ENCODE measurements at regions not wholly inside any gene's neighbourhood (a gene's known extent, or its start where the extent isn't known, plus 50 kb on each side); places are given as distances from the start of the nearest gene placed in this dataset.

GRCh38 chr11:91880660-91881059 is 344.0 kb upstream of the FAT3 start:
- no peak for ATAC-seq (ENCODE audit: low read depth)
- TF ChIP-seq CTCF (IDR thresholded peaks at IDR 0.05; ENCODE audit: poor library complexity, severe bottlenecking) = no peak
- Histone ChIP-seq H3K4me1 (ENCODE audit: insufficient read depth, poor library complexity, severe bottlenecking) (no peaks in the 10 kb centered on the region), H3K9me3 (ENCODE audit: severe bottlenecking) (no peaks in the 10 kb centered on the region), H3K36me3 (ENCODE audit: low read depth) (no peaks in the 10 kb centered on the region), H3K27ac (ENCODE audit: poor library complexity, severe bottlenecking) (no peak overlapping the region), H3K27me3 (ENCODE audit: insufficient read depth, poor library complexity, severe bottlenecking) (no peaks in the 10 kb centered on the region), H3K4me3 (ENCODE audit: severe bottlenecking) (no peak overlapping the region)
- DNase-seq (ENCODE audit: low spot score) = no peak

- ATAC-seq (ENCODE audit: low read depth) (no peak), DNase-seq (ENCODE audit: low spot score) (no peak)
- H3K36me3 ChIP-seq (ENCODE audit: low read depth) = no peaks in the 10 kb centered on the region
- no peak overlapping the region for H3K27ac ChIP-seq (ENCODE audit: poor library complexity, severe bottlenecking)
- no peak overlapping the region for H3K4me3 ChIP-seq (ENCODE audit: severe bottlenecking)
- peaks cover under 1% of the 10 kb centered on the region for H3K4me1 ChIP-seq (ENCODE audit: insufficient read depth, poor library complexity, severe bottlenecking)
- no peaks in the 10 kb centered on the region for H3K9me3 ChIP-seq (ENCODE audit: severe bottlenecking)
- no peak for TF ChIP-seq CTCF (IDR thresholded peaks at IDR 0.05; ENCODE audit: poor library complexity, severe bottlenecking)
- no peaks in the 10 kb centered on the region for H3K27me3 ChIP-seq (ENCODE audit: insufficient read depth, poor library complexity, severe bottlenecking)
Observed at GRCh38 chr11:91876746-91877145, 347.9 kb upstream of the FAT3 start.

GRCh38 chr11:91872243-91872642 is 352.4 kb upstream of the FAT3 start:
- H3K36me3 ChIP-seq (ENCODE audit: low read depth) = no peaks in the 10 kb centered on the region
- ATAC-seq (ENCODE audit: low read depth) (no peak), DNase-seq (ENCODE audit: low spot score) (no peak)
- H3K4me3 ChIP-seq (ENCODE audit: severe bottlenecking) = no peak overlapping the region
- TF ChIP-seq CTCF (IDR thresholded peaks at IDR 0.05; ENCODE audit: poor library complexity, severe bottlenecking) = no peak
- no peaks in the 10 kb centered on the region for H3K27me3 ChIP-seq (ENCODE audit: insufficient read depth, poor library complexity, severe bottlenecking)
- H3K27ac ChIP-seq (ENCODE audit: poor library complexity, severe bottlenecking) = no peak overlapping the region
- H3K9me3 ChIP-seq (ENCODE audit: severe bottlenecking) = no peaks in the 10 kb centered on the region
- peaks cover 4% of the 10 kb centered on the region for H3K4me1 ChIP-seq (ENCODE audit: insufficient read depth, poor library complexity, severe bottlenecking)

GRCh38 chr11:91871791-91872190 is 352.8 kb upstream of the FAT3 start:
- Histone ChIP-seq H3K36me3 (ENCODE audit: low read depth) (no peaks in the 10 kb centered on the region), H3K27me3 (ENCODE audit: insufficient read depth, poor library complexity, severe bottlenecking) (no peaks in the 10 kb centered on the region), H3K4me3 (ENCODE audit: severe bottlenecking) (no peak overlapping the region), H3K4me1 (ENCODE audit: insufficient read depth, poor library complexity, severe bottlenecking) (peaks cover 4% of the 10 kb centered on the region), H3K27ac (ENCODE audit: poor library complexity, severe bottlenecking) (no peak overlapping the region), H3K9me3 (ENCODE audit: severe bottlenecking) (no peaks in the 10 kb centered on the region)
- ATAC-seq (ENCODE audit: low read depth) (no peak), DNase-seq (ENCODE audit: low spot score) (no peak)
- TF ChIP-seq CTCF (IDR thresholded peaks at IDR 0.05; ENCODE audit: poor library complexity, severe bottlenecking) = no peak

GRCh38 chr11:91871048-91871447 is 353.6 kb upstream of the FAT3 start:
- Histone ChIP-seq H3K36me3 (ENCODE audit: low read depth) (no peaks in the 10 kb centered on the region), H3K27me3 (ENCODE audit: insufficient read depth, poor library complexity, severe bottlenecking) (no peaks in the 10 kb centered on the region), H3K27ac (ENCODE audit: poor library complexity, severe bottlenecking) (no peak overlapping the region), H3K4me3 (ENCODE audit: severe bottlenecking) (no peak overlapping the region), H3K4me1 (ENCODE audit: insufficient read depth, poor library complexity, severe bottlenecking) (peaks cover 4% of the 10 kb centered on the region), H3K9me3 (ENCODE audit: severe bottlenecking) (no peaks in the 10 kb centered on the region)
- TF ChIP-seq CTCF (IDR thresholded peaks at IDR 0.05; ENCODE audit: poor library complexity, severe bottlenecking) = no peak
- DNase-seq (ENCODE audit: low spot score) (no peak), ATAC-seq (ENCODE audit: low read depth) (no peak)
